ENCODE measurements at regions not wholly inside any gene's neighbourhood (a gene's known extent, or its start where the extent isn't known, plus 50 kb on each side); places are given as distances from the start of the nearest gene placed in this dataset.

DNA sequence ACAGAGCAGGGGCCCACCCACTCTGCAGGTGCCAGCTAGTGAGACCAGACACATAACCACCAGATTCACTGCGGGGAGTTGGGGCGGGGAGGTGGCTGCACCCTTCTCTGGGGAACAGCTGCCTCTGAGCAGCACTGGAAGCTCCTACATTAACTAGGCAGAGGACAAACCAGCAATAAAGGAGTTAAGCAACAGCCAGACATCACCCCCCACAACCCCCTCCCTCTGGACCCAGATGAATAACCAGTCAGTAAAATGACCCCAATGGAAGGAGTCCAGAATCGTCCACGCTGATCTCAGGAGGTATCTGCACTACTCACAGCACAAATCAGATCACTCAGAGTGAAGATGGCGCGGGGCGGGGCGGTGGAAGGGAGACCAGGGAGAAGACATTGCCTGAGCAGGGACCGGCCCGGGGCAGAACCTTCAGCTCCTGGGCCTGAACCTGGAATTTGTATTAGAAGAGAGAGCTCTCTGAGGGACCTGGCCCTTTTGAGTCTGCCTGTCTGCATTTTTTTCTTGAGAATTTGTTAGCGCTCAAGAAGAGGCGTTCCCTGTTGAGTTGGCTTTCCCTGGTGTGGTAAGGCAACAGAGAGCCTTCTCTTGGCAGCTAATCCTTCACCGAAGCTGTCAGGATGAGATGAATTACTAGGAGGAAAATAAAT is 125.5 kb upstream of the NCAM1 start:
- TF ChIP-seq CTCF (IDR thresholded peaks at IDR 0.05): no peak
- TF ChIP-seq POLR2A (IDR thresholded peaks at IDR 0.05): no peak
- no peak for TF ChIP-seq EP300 (IDR thresholded peaks at IDR 0.05)

Data from ovary (tissue), 3 donors.